HepG2 (cell line): ENCODE measurements at regions not wholly inside any gene's neighbourhood (a gene's known extent, or its start where the extent isn't known, plus 50 kb on each side); places are given as distances from the start of the nearest gene placed in this dataset.

Experiments used
- ATAC-seq: fragments of 200-7000 bp; cut with Tn5 transposase; 3 replicates; pipeline ENCODE4 v1.9.1; 2020; ENCODE audit warnings: mild to moderate bottlenecking, moderate library complexity
- BruUV-seq: library from RNA; stranded (reverse); fragments of 400-500 nt; replicated peaks from 2 replicates; lab custom pipeline; 2021; lab: Mats Ljungman, UMichigan
- CTCF ChIA-PET: fragments of 300-600 bp; formaldehyde crosslinking; extraction: SDS; loops from one replicate; lab custom pipeline; 2021; ENCODE audit warnings: low total read pairs, inconsistent platforms, low intra/inter-chr PET ratio; lab: Yijun Ruan, JAX
- POLR2A ChIA-PET: fragments of 350-600 bp; sonication (Branson Sonifier 250); formaldehyde crosslinking; loops from one replicate; lab custom pipeline; 2020; ENCODE audit warnings: antibody characterized with exemption, inconsistent platforms; lab: Yijun Ruan, JAX
- DNase-seq: peaks from one replicate; pipeline ENCODE4 v3.0.0-alpha.2; 2015; ENCODE audit warnings: low spot score
- FAIRE-seq: peaks from 3 replicates; lab custom pipeline; 2011; peaks lifted over from hg19 to GRCh38; lab: Jason Lieb, UNC
- H2AFZ ChIP-seq: one replicate; pipeline ENCODE4 v1.6.1; 2011; ENCODE audit warnings: low read length, inconsistent platforms
- H3K27ac ChIP-seq: fragments of 300-600 bp; 3 replicates; pipeline ENCODE4 v1.8.0; 2011; ENCODE audit warnings: mixed run types, mild to moderate bottlenecking, mixed read lengths, low read length, inconsistent platforms; ENCODE audit not compliant: insufficient read depth; ENCODE audit errors: extremely low read length
- H3K27me3 ChIP-seq, 2 experiments: fragments of 200-600 bp in 1 of 2; 2 replicates in 1 of 2; 3 replicates in 1 of 2; pipeline versions ENCODE4 v1.6.0 to v1.8.0; 2011; ENCODE audit warnings: low read length in 2 of 2, mild to moderate bottlenecking in 2 of 2, moderate library complexity in 2 of 2, inconsistent platforms in 1 of 2; ENCODE audit not compliant: insufficient read depth in 2 of 2, control insufficient read depth in 1 of 2
- H3K36me3 ChIP-seq, 2 experiments: fragments of 200-600 bp in 1 of 2; replicated peaks in 1 of 2; 2 replicates in 1 of 2; 3 replicates in 1 of 2; pipeline versions ENCODE4 v1.5.1 to v1.8.0; 2011; ENCODE audit warnings: low read length in 2 of 2, inconsistent platforms in 1 of 2; ENCODE audit not compliant: insufficient read depth in 2 of 2, control insufficient read depth in 1 of 2
- H3K4me1 ChIP-seq: 2 replicates; pipeline ENCODE4 v1.5.1; 2012; ENCODE audit warnings: low read length, inconsistent platforms; ENCODE audit not compliant: insufficient read depth
- H3K4me2 ChIP-seq: 2 replicates; pipeline ENCODE4 v1.6.0; 2011; ENCODE audit warnings: low read depth, low read length, inconsistent platforms
- H3K4me3 ChIP-seq, 3 experiments: fragments of 200-600 bp in 1 of 3; sonication (generic), shearing (Covaris generic) in 1 of 3; replicated peaks in 1 of 3; 2 replicates each; pipeline ENCODE4 v1.5.1; 2011 to 2016; ENCODE audit warnings: low read length in 3 of 3, inconsistent platforms in 2 of 3, low read depth in 2 of 3, mild to moderate bottlenecking in 2 of 3, control low read depth in 1 of 3, mixed read lengths in 1 of 3; ENCODE audit not compliant: insufficient read depth in 1 of 3
- H3K79me2 ChIP-seq: one replicate; pipeline ENCODE4 v1.6.1; 2011; ENCODE audit warnings: low read length, inconsistent platforms; ENCODE audit not compliant: insufficient read depth
- H3K9ac ChIP-seq: 2 replicates; pipeline ENCODE4 v1.6.0; 2011; ENCODE audit warnings: mild to moderate bottlenecking, low read depth, low read length, inconsistent platforms; ENCODE audit not compliant: insufficient read depth
- H3K9me3 ChIP-seq: 2 replicates; pipeline ENCODE4 v1.5.1; 2012; ENCODE audit warnings: mild to moderate bottlenecking, low read length
- H4K20me1 ChIP-seq: 2 replicates; pipeline ENCODE4 v1.6.0; 2011; ENCODE audit warnings: inconsistent platforms, mild to moderate bottlenecking, low read length, moderate library complexity; ENCODE audit not compliant: insufficient read depth
- CEBPG ChIP-seq: IDR thresholded peaks from 2 replicates; pipeline ENCODE4 v1.6.1; 2016
- KAT2B ChIP-seq: fragments of 150-350 bp; IDR thresholded peaks from 2 replicates; pipeline ENCODE4 v1.6.1; 2014; ENCODE audit warnings: low read depth, low read length, borderline replicate concordance
- MED1 ChIP-seq: sonication (generic); formaldehyde crosslinking; IDR thresholded peaks from 2 replicates; pipeline ENCODE4 v1.4.0; 2020; ENCODE audit warnings: missing genetic modification reagents
- SNRNP70 ChIP-seq: fragments of 200-400 bp; formaldehyde crosslinking; IDR thresholded peaks from 2 replicates; pipeline ENCODE4 v1.6.1; 2017; ENCODE audit warnings: mild to moderate bottlenecking, low read depth, low read length, moderate library complexity
- ZBTB7A ChIP-seq: sonication (generic); formaldehyde crosslinking; IDR thresholded peaks from 2 replicates; pipeline ENCODE4 v1.8.0; 2022; ENCODE audit warnings: mild to moderate bottlenecking, missing genetic modification reagents
- ZNF136 ChIP-seq: sonication (generic); formaldehyde crosslinking; IDR thresholded peaks from 2 replicates; pipeline ENCODE4 v1.8.1; 2022; ENCODE audit warnings: low read depth, mild to moderate bottlenecking, moderate library complexity, missing genetic modification reagents
- ZNF329 ChIP-seq: sonication (generic); formaldehyde crosslinking; IDR thresholded peaks from 2 replicates; pipeline ENCODE4 v1.9.0; 2021; ENCODE audit warnings: low read depth, mild to moderate bottlenecking, missing genetic modification reagents
- WGBS: methylation state at CpG from one replicate; pipeline ENCODE4 v1.1.6; 2017; ENCODE audit warnings: low lambda C conversion rate; 5-methylcytosine and 5-hydroxymethylcytosine counted together
- in situ Hi-C: cut with HindIII; loops from 2 replicates; pipeline ENCODE4 v1.10.0; 2017; ENCODE audit warnings: low pct_unique_long_range_greater_than_20kb; ENCODE audit not compliant: extremely low pct_ligation_motif_present
- intact Hi-C: fragments of 100-400 bp; cut with micrococcal nuclease; formaldehyde crosslinking; loops from one replicate; pipeline ENCODE4 v1.10.0; 2022; ENCODE audit not compliant: unreplicated experiment
- TF ChIP-seq, protein P1 (sequence below): sonication (generic); formaldehyde crosslinking; IDR thresholded peaks from 2 replicates; pipeline ENCODE4 v1.4.0; 2020; ENCODE audit warnings: mild to moderate bottlenecking, missing genetic modification reagents
- TF ChIP-seq, protein P2 (sequence below): sonication (generic); formaldehyde crosslinking; IDR thresholded peaks from 2 replicates; pipeline ENCODE4 v1.5.0; 2020; ENCODE audit warnings: mild to moderate bottlenecking, missing genetic modification reagents

DNA sequence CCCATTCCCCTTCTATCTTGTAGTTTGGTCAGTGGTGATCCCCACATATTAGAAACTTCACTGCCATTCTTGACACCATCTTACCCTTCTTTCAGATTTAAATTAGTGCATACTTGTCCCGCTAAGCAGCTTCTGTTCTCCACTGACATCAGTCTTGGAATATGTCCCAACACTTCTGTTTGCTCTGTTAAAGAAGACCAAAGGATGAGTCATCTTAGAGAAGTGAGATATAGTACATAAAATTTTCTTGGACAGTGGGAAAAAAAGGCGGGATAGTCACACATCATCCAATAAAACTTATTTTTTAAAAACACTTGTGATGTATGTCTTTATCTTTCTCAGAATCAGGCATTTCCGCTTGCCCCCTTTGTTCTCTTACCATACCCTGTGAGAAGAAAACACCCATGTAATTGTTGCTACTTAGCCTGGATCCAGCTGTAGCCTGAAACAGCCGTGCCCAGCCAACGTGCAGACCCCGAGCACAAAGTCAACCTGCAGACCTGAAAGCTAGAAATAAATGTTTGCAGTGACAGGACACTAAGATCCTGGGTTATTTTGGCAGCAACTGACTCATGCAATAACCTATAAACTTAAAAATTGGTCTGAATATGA, 100.1 kb upstream of the PDE3A start:
- Histone ChIP-seq H3K9me3 (peaks cover 33% of the 10 kb centered on the region), H2AFZ (no peak overlapping the region), H3K9ac (no peak overlapping the region), H3K4me2 (no peak overlapping the region), H3K4me3 (no peak overlapping the region), H3K4me1 (no peaks in the 10 kb centered on the region; the same call in 1 of the 2 replicates), H3K27ac (no peak overlapping the region), H3K36me3 (no peaks in the 10 kb centered on the region), H3K27me3 (no peaks in the 10 kb centered on the region), H4K20me1 (no peaks in the 10 kb centered on the region), H3K79me2 (no peaks in the 10 kb centered on the region)
- BruUV-seq = no TSS peak
- intact Hi-C loops (no loop called here), in situ Hi-C loops (no loop called here)
- CTCF ChIA-PET = no interaction called here
- no peak for DNase-seq
- ATAC-seq = no peak
- WGBS = 25% methylated on average over 6 of the region's 6 CpGs
- POLR2A ChIA-PET = no interaction called here
- FAIRE-seq = no peak
- no peak for TF ChIP-seq ZBTB7A (CRISPR knock-in tag)
- TF ChIP-seq CEBPG = no peak
- TF ChIP-seq ZNF136 = no peak
- no peak for TF ChIP-seq ZNF329 (CRISPR knock-in tag)
- TF ChIP-seq, protein P1, sequence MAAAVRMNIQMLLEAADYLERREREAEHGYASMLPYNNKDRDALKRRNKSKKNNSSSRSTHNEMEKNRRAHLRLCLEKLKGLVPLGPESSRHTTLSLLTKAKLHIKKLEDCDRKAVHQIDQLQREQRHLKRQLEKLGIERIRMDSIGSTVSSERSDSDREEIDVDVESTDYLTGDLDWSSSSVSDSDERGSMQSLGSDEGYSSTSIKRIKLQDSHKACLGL = no peak
- TF ChIP-seq, protein P2, sequence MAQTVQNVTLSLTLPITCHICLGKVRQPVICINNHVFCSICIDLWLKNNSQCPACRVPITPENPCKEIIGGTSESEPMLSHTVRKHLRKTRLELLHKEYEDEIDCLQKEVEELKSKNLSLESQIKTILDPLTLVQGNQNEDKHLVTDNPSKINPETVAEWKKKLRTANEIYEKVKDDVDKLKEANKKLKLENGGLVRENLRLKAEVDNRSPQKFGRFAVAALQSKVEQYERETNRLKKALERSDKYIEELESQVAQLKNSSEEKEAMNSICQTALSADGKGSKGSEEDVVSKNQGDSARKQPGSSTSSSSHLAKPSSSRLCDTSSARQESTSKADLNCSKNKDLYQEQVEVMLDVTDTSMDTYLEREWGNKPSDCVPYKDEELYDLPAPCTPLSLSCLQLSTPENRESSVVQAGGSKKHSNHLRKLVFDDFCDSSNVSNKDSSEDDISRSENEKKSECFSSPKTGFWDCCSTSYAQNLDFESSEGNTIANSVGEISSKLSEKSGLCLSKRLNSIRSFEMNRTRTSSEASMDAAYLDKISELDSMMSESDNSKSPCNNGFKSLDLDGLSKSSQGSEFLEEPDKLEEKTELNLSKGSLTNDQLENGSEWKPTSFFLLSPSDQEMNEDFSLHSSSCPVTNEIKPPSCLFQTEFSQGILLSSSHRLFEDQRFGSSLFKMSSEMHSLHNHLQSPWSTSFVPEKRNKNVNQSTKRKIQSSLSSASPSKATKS = no peak
- no peak for TF ChIP-seq SNRNP70
- TF ChIP-seq MED1 (CRISPR knock-in tag) = no peak
- TF ChIP-seq KAT2B = no peak
